Stimulated activated naive B cell treated with anti-CD40 and anti-IgM and Interleukin-4, amounts not matched to agents 10 μg/mL and 1 μg/mL and 100 μg/mL, for 72 hours (primary cell): ENCODE measurements at regions not wholly inside any gene's neighbourhood (a gene's known extent, or its start where the extent isn't known, plus 50 kb on each side); places are given as distances from the start of the nearest gene placed in this dataset.

Source experiments
- ATAC-seq, 2 donors: fragments of 150-1000 bp; cut with Tn5 transposase; replicated peaks; 2 replicates each; pipeline ENCODE4 v1.10.0; 2021; ENCODE audit warnings: moderate library complexity in 1 of 2
- DNase-seq: peaks from one replicate; pipeline ENCODE4 v3.0.0; 2021
- H3K27ac Mint-ChIP-seq: one replicate; pipeline ENCODE4 v1.8.0; 2022; ENCODE audit warnings: mild to moderate bottlenecking, mixed read lengths
- H3K27me3 Mint-ChIP-seq, 2 donors: one replicate each; pipeline ENCODE4 v1.8.0; 2022; ENCODE audit warnings: mixed read lengths in 2 of 2
- H3K36me3 Mint-ChIP-seq, 2 donors: one replicate each; pipeline ENCODE4 v1.8.0; 2022; ENCODE audit warnings: mixed read lengths in 2 of 2, mild to moderate bottlenecking in 1 of 2
- H3K4me1 Mint-ChIP-seq, 2 donors: one replicate each; pipeline ENCODE4 v1.8.0; 2022; ENCODE audit warnings: mixed read lengths in 2 of 2, mild to moderate bottlenecking in 1 of 2
- H3K4me3 Mint-ChIP-seq, 2 donors: one replicate each; pipeline ENCODE4 v1.8.0; 2022; ENCODE audit warnings: mild to moderate bottlenecking in 2 of 2, mixed read lengths in 2 of 2, moderate library complexity in 1 of 2
- H3K9me3 Mint-ChIP-seq, 2 donors: one replicate each; pipeline ENCODE4 v1.8.0; 2022; ENCODE audit warnings: mixed read lengths in 2 of 2, mild to moderate bottlenecking in 1 of 2

- Mint-ChIP-seq H3K4me3 (no peak overlapping the region), H3K27ac (no peak overlapping the region), H3K4me1 (no peaks in the 10 kb centered on the region), H3K9me3 (peaks cover 4 to 10% of the 10 kb centered on the region in 2 donors), H3K36me3 (no peaks in the 10 kb centered on the region), H3K27me3 (no peaks in the 10 kb centered on the region)
- DNase-seq: no peak
- ATAC-seq: no peak
Observed at GRCh38 chr10:42111076-42111475, 527.3 kb downstream of the ZNF33B start.
